H9 (cell line): ENCODE measurements at regions not wholly inside any gene's neighbourhood (a gene's known extent, or its start where the extent isn't known, plus 50 kb on each side); places are given as distances from the start of the nearest gene placed in this dataset.

Experiments
- DNase-seq: peaks from one replicate; pipeline ENCODE4 v3.0.0-alpha.2; 2017
- H2AFZ ChIP-seq: one replicate; pipeline ENCODE4 v1.6.1; 2013; ENCODE audit warnings: mild to moderate bottlenecking, low read length, control low read depth, moderate library complexity
- H2AK5ac ChIP-seq: 2 replicates; pipeline ENCODE4 v1.6.1; 2013; ENCODE audit warnings: low read length, control low read depth, mixed read lengths; ENCODE audit not compliant: insufficient read length
- H2BK120ac ChIP-seq: one replicate; pipeline ENCODE4 v1.6.1; 2013; ENCODE audit warnings: low read depth, mild to moderate bottlenecking, low read length, control low read depth, inconsistent platforms; ENCODE audit not compliant: poor library complexity, severe bottlenecking
- H2BK12ac ChIP-seq: 2 replicates; pipeline ENCODE4 v1.6.1; 2013; ENCODE audit warnings: low read length, control low read depth, mixed read lengths, low read depth; ENCODE audit not compliant: insufficient read length
- H2BK15ac ChIP-seq: 2 replicates; pipeline ENCODE4 v1.6.1; 2013; ENCODE audit warnings: low read depth, low read length, control low read depth
- H2BK20ac ChIP-seq: one replicate; pipeline ENCODE4 v1.6.1; 2013; ENCODE audit warnings: low read depth, mild to moderate bottlenecking, low read length, control low read depth, inconsistent platforms; ENCODE audit not compliant: poor library complexity, severe bottlenecking
- H2BK5ac ChIP-seq: 2 replicates; pipeline ENCODE4 v1.6.1; 2013; ENCODE audit warnings: low read length, control low read depth, mixed read lengths; ENCODE audit not compliant: insufficient read length
- H3K14ac ChIP-seq: 2 replicates; pipeline ENCODE4 v1.6.1; 2013; ENCODE audit warnings: low read length, control low read depth; ENCODE audit not compliant: insufficient read depth
- H3K18ac ChIP-seq: 2 replicates; pipeline ENCODE4 v1.6.1; 2013; ENCODE audit warnings: low read depth, mild to moderate bottlenecking, mixed read lengths, low read length, control low read depth; ENCODE audit not compliant: insufficient read length
- H3K23ac ChIP-seq: 2 replicates; pipeline ENCODE4 v1.6.1; 2013; ENCODE audit warnings: low read length, control low read depth, mixed read lengths, low read depth; ENCODE audit not compliant: insufficient read length
- H3K23me2 ChIP-seq: 2 replicates; pipeline ENCODE4 v1.6.1; 2013; ENCODE audit warnings: low read depth, mild to moderate bottlenecking, mixed read lengths, low read length, control low read depth; ENCODE audit not compliant: insufficient read length, poor library complexity, severe bottlenecking
- H3K27ac ChIP-seq: 2 replicates; pipeline ENCODE4 v1.5.1; 2013; ENCODE audit warnings: low read length, control low read depth, mixed read lengths, low read depth; ENCODE audit not compliant: insufficient read length
- H3K27me3 ChIP-seq: 2 replicates; pipeline ENCODE4 v1.6.1; 2013; ENCODE audit warnings: low read length, control low read depth, inconsistent platforms; ENCODE audit not compliant: insufficient read depth
- H3K4ac ChIP-seq: 2 replicates; pipeline ENCODE4 v1.6.1; 2013; ENCODE audit warnings: low read depth, mild to moderate bottlenecking, control low read depth, inconsistent platforms, low read length, moderate library complexity
- H3K4me1 ChIP-seq: 2 replicates; pipeline ENCODE4 v1.6.1; 2013; ENCODE audit warnings: low read length, control low read depth, inconsistent platforms; ENCODE audit not compliant: insufficient read depth
- H3K4me2 ChIP-seq: 2 replicates; pipeline ENCODE4 v1.6.1; 2013; ENCODE audit warnings: low read length, control low read depth, mixed read lengths; ENCODE audit not compliant: insufficient read length, insufficient read depth
- H3K56ac ChIP-seq: 2 replicates; pipeline ENCODE4 v1.6.1; 2013; ENCODE audit warnings: low read depth, mild to moderate bottlenecking, mixed read lengths, low read length, control low read depth; ENCODE audit not compliant: insufficient read length
- H3K79me1 ChIP-seq: 2 replicates; pipeline ENCODE4 v1.6.1; 2013; ENCODE audit warnings: low read depth, mild to moderate bottlenecking, moderate library complexity, low read length, control low read depth, inconsistent platforms; ENCODE audit not compliant: insufficient read depth, poor library complexity, severe bottlenecking
- H3K79me2 ChIP-seq: 2 replicates; pipeline ENCODE4 v1.6.1; 2013; ENCODE audit warnings: low read length, control low read depth, inconsistent platforms; ENCODE audit not compliant: insufficient read depth
- H3K9ac ChIP-seq: 2 replicates; pipeline ENCODE4 v1.6.1; 2013; ENCODE audit warnings: low read length, control low read depth, mixed read lengths; ENCODE audit not compliant: insufficient read length; ENCODE audit errors: extremely low read depth
- H3K9me3 ChIP-seq: one replicate; pipeline ENCODE4 v1.6.1; 2013; ENCODE audit warnings: low read depth, low read length, inconsistent platforms; ENCODE audit not compliant: control insufficient read depth
- H3T11ph ChIP-seq: one replicate; pipeline ENCODE4 v1.6.1; 2013; ENCODE audit warnings: mild to moderate bottlenecking, low read length, control low read depth, inconsistent platforms
- H4K20me1 ChIP-seq: one replicate; pipeline ENCODE4 v1.6.1; 2013; ENCODE audit not compliant: control insufficient read depth, insufficient read length, insufficient read depth
- H4K5ac ChIP-seq: 2 replicates; pipeline ENCODE4 v1.6.1; 2013; ENCODE audit warnings: low read depth, mild to moderate bottlenecking, mixed read lengths, low read length, control low read depth; ENCODE audit not compliant: insufficient read length
- H4K8ac ChIP-seq: replicated peaks from 2 replicates; pipeline ENCODE4 v1.6.1; 2013; ENCODE audit warnings: low read length, control low read depth, mixed read lengths, low read depth; ENCODE audit not compliant: insufficient read length
- H4K91ac ChIP-seq: 2 replicates; pipeline ENCODE4 v1.6.1; 2013; ENCODE audit warnings: low read depth, mild to moderate bottlenecking, moderate library complexity, mixed read lengths, low read length, control low read depth; ENCODE audit not compliant: insufficient read length
- H3K27ac Mint-ChIP-seq, 3 experiments: 2 replicates in 2 of 3; 3 replicates in 1 of 3; pipeline ENCODE4 v1.8.0; 2020 to 2021; ENCODE audit warnings: mixed read lengths in 3 of 3, mild to moderate bottlenecking in 1 of 3, moderate library complexity in 1 of 3
- H3K27me3 Mint-ChIP-seq: 2 replicates; pipeline ENCODE4 v1.8.0; 2021; ENCODE audit warnings: low read depth, mild to moderate bottlenecking, moderate library complexity, mixed read lengths
- H3K36me3 Mint-ChIP-seq, 3 experiments: 2 replicates in 2 of 3; 3 replicates in 1 of 3; pipeline ENCODE4 v1.8.0; 2020 to 2021; ENCODE audit warnings: low read depth in 3 of 3, mixed read lengths in 3 of 3; ENCODE audit not compliant: insufficient read depth in 1 of 3
- H3K4me1 Mint-ChIP-seq, 2 experiments: 2 replicates each; pipeline ENCODE4 v1.8.0; 2020; ENCODE audit warnings: mixed read lengths in 2 of 2
- H3K4me3 Mint-ChIP-seq, 2 experiments: 2 replicates in 1 of 2; 3 replicates in 1 of 2; pipeline ENCODE4 v1.8.0; 2020 to 2021; ENCODE audit warnings: mild to moderate bottlenecking in 2 of 2, mixed read lengths in 2 of 2, moderate library complexity in 1 of 2
- H3K9me3 Mint-ChIP-seq, 2 experiments: 2 replicates in 1 of 2; 3 replicates in 1 of 2; pipeline ENCODE4 v1.8.0; 2020; ENCODE audit warnings: mild to moderate bottlenecking in 2 of 2, mixed read lengths in 2 of 2, moderate library complexity in 1 of 2
- CTCF ChIP-seq: fragments of 200-600 bp; sonication (generic); conservative IDR thresholded peaks from 3 replicates; pipeline ENCODE4 v1.8.0; 2021; ENCODE audit warnings: antibody characterized with exemption, mild to moderate bottlenecking
- WGBS: extraction: QIAGEN DNeasy Blood & Tissue Kit; methylation state at CpG from one replicate; pipeline ENCODE4 v1.1.7; 2013; ENCODE audit warnings: missing lambda C conversion rate, low lambda C conversion rate, mixed read lengths; ENCODE audit not compliant: insufficient read length; ENCODE audit errors: extremely low coverage; 5-methylcytosine and 5-hydroxymethylcytosine counted together

DNA sequence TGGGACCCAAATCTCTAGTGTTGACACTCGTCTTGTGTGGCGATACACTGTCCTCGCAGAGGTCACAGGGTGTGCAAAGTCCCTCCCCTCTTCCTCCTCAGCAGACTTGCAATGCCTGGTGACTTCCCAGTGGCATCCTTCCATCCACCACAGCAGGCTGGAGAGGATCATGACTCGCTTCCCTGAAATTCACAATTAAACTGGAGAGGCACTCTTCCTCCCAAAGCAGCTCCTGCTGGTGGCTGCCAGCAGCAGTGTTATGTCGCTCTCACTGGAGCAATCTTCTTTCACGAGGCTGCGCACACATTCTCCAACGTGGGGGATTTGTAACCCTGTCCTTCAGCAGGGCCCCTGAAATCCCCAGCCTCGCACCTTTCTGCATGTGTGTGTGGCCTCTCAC, 145.2 kb upstream of the TMCC3 start:
- H3K9me3 ChIP-seq: no peaks in the 10 kb centered on the region
- no peak overlapping the region for H2BK20ac ChIP-seq
- H3K36me3 Mint-ChIP-seq: no peaks in the 10 kb centered on the region
- H2BK15ac ChIP-seq: no peak overlapping the region
- no peak overlapping the region for H4K5ac ChIP-seq
- no peak overlapping the region for H2BK5ac ChIP-seq
- no peak overlapping the region for H3K4me2 ChIP-seq
- H3K4me1 ChIP-seq: peaks cover 3% of the 10 kb centered on the region; the same call in 1 of the 2 replicates
- no peak; the same call in 2 of the 3 replicates for TF ChIP-seq CTCF
- no peak overlapping the region for H3K4me3 Mint-ChIP-seq
- H4K8ac ChIP-seq: no peak overlapping the region
- H3K27ac Mint-ChIP-seq: 0 out of 7 replicates have a peak overlapping the region, but pooled peaks of 1 of the 3 experiments have one; percentile 15
- H2AFZ ChIP-seq: no peak overlapping the region
- peaks cover 8 to 16% of the 10 kb centered on the region in 2 experiments for H3K4me1 Mint-ChIP-seq
- peak; percentile 64 for DNase-seq
- no peak overlapping the region for H2BK120ac ChIP-seq
- no peak overlapping the region for H3K23ac ChIP-seq
- H3K18ac ChIP-seq: no peak overlapping the region
- H3K56ac ChIP-seq: no peak overlapping the region
- no peak overlapping the region for H3K9ac ChIP-seq
- WGBS: no CpG with 5 or more reads among the region's 9 CpGs
- no peaks in the 10 kb centered on the region for H4K20me1 ChIP-seq
- no peak overlapping the region for H3K4ac ChIP-seq
- no peak overlapping the region for H3K27ac ChIP-seq
- no peaks in the 10 kb centered on the region for H3K79me1 ChIP-seq
- H3K23me2 ChIP-seq: no peaks in the 10 kb centered on the region
- no peaks in the 10 kb centered on the region for H3K9me3 Mint-ChIP-seq
- no peak overlapping the region for H3T11ph ChIP-seq
- no peaks in the 10 kb centered on the region for H3K79me2 ChIP-seq
- H3K27me3 ChIP-seq: no peaks in the 10 kb centered on the region
- no peak overlapping the region for H2AK5ac ChIP-seq
- H4K91ac ChIP-seq: no peak overlapping the region
- H2BK12ac ChIP-seq: no peak overlapping the region
- H3K14ac ChIP-seq: no peak overlapping the region
- peaks cover 2% of the 10 kb centered on the region for H3K27me3 Mint-ChIP-seq
